ENCODE measurements at regions not wholly inside any gene's neighbourhood (a gene's known extent, or its start where the extent isn't known, plus 50 kb on each side); places are given as distances from the start of the nearest gene placed in this dataset.

- BruUV-seq (replicated peaks) = no TSS peak
- intact Hi-C loops (cut with micrococcal nuclease) = no loop called here
- no peak overlapping the region for H3K27ac Mint-ChIP-seq (ENCODE audit: low read depth, unreplicated experiment)
- H3K4me3 Mint-ChIP-seq (ENCODE audit: unreplicated experiment) = no peak overlapping the region
- ChIA-PET CTCF (interaction anchor here (1.5 to 9.2 kb wide), 2 partner anchors 8 to 161 kb away, joined by 4 to 165 read pairs; no protein-coding TSS in a partner anchor), POLR2A (interaction anchor here (0.7 kb wide), 1 partner anchor 80 kb away, joined by 3 read pairs; no protein-coding TSS in a partner anchor)
- DNase-seq (ENCODE audit: unreplicated experiment) = no peak
- peaks cover 46% of the 10 kb centered on the region for H3K36me3 Mint-ChIP-seq (ENCODE audit: insufficient read depth, unreplicated experiment)
- TF ChIP-seq, protein P1, sequence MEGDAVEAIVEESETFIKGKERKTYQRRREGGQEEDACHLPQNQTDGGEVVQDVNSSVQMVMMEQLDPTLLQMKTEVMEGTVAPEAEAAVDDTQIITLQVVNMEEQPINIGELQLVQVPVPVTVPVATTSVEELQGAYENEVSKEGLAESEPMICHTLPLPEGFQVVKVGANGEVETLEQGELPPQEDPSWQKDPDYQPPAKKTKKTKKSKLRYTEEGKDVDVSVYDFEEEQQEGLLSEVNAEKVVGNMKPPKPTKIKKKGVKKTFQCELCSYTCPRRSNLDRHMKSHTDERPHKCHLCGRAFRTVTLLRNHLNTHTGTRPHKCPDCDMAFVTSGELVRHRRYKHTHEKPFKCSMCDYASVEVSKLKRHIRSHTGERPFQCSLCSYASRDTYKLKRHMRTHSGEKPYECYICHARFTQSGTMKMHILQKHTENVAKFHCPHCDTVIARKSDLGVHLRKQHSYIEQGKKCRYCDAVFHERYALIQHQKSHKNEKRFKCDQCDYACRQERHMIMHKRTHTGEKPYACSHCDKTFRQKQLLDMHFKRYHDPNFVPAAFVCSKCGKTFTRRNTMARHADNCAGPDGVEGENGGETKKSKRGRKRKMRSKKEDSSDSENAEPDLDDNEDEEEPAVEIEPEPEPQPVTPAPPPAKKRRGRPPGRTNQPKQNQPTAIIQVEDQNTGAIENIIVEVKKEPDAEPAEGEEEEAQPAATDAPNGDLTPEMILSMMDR (IDR thresholded peaks at IDR 0.05; ENCODE audit: unreplicated experiment) = no peak
- H3K9me3 Mint-ChIP-seq (ENCODE audit: unreplicated experiment) = no peaks in the 10 kb centered on the region
- H3K27me3 Mint-ChIP-seq (ENCODE audit: insufficient read depth, unreplicated experiment) = no peaks in the 10 kb centered on the region
- peaks cover 27% of the 10 kb centered on the region for H3K4me1 Mint-ChIP-seq (ENCODE audit: insufficient read depth, unreplicated experiment)
Observed at GRCh38 chr17:72565006-72565405, 444.2 kb downstream of the SOX9 start.

- TF ChIP-seq, protein P1 (IDR thresholded peaks at IDR 0.05; ENCODE audit: unreplicated experiment) = no peak
- Mint-ChIP-seq H3K27ac (ENCODE audit: low read depth, unreplicated experiment) (peak overlapping the region; percentile 40), H3K36me3 (ENCODE audit: insufficient read depth, unreplicated experiment) (peaks cover 44% of the 10 kb centered on the region), H3K4me1 (ENCODE audit: insufficient read depth, unreplicated experiment) (peaks cover 20% of the 10 kb centered on the region), H3K4me3 (ENCODE audit: unreplicated experiment) (no peak overlapping the region), H3K27me3 (ENCODE audit: insufficient read depth, unreplicated experiment) (no peaks in the 10 kb centered on the region), H3K9me3 (ENCODE audit: unreplicated experiment) (no peaks in the 10 kb centered on the region)
- intact Hi-C loops (cut with micrococcal nuclease) = no loop called here
- no peak for DNase-seq (ENCODE audit: unreplicated experiment)
- no TSS peak for BruUV-seq (replicated peaks)
- ChIA-PET POLR2A (interaction anchor here (0.7 kb wide), 2 partner anchors 79 to 1593 kb away, joined by 3 read pairs; no protein-coding TSS in a partner anchor), CTCF (interaction anchor here (1.5 kb wide), 1 partner anchor 9 kb away, joined by 4 read pairs; no protein-coding TSS in a partner anchor)
Observed at GRCh38 chr17:72565758-72566157, 444.9 kb downstream of the SOX9 start.

DNA sequence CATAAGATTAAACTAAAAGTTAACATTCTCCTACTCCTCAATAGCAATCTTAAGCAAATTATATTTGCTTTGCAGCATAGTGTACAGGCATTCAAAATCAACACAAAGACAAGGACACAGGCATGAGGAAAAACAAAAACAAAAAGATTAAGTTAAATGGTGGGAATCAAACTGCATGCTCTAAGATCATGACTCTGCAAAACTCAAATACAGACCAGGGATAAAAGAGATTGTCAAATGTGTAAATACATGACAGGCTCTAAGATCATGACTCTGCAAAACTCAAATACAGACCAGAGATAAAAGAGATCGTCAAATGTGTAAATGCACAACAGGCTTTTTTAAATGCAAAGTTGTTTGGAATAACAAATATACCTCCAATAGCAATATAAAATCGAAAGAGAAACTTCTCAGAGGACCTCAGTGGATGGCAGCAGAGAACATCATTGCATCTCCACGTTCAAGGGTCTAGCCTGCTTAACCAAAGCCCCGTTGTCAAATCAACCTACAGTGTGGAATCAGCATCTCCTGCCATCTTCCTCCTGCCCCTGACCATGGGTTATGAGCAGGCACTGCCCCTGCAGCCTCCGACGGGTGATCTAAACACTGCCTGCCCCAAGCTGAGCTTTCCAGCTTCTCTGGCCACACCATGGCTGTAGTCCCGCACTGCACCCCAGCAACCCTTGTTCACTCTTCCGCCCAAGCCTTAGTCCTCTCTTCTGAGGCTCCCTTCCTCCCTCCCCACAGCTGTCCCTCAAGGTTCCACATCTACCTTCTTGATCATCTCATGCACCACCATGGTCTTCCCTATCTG lies 446.1 kb downstream of the SOX9 start:
- DNase-seq (ENCODE audit: unreplicated experiment) = no peak
- ChIA-PET CTCF (interaction anchor here (1.1 kb wide), 1 partner anchor 8 kb away, joined by 3 read pairs; no protein-coding TSS in a partner anchor), POLR2A (interaction anchor here (1.1 kb wide), 1 partner anchor 22 kb away, joined by 3 read pairs; no protein-coding TSS in a partner anchor)
- BruUV-seq (replicated peaks) = no TSS peak
- TF ChIP-seq, protein P1 (IDR thresholded peaks at IDR 0.05; ENCODE audit: unreplicated experiment) = no peak
- Mint-ChIP-seq H3K27me3 (ENCODE audit: insufficient read depth, unreplicated experiment) (no peaks in the 10 kb centered on the region), H3K36me3 (ENCODE audit: insufficient read depth, unreplicated experiment) (peaks cover 40% of the 10 kb centered on the region), H3K27ac (ENCODE audit: low read depth, unreplicated experiment) (peak overlapping the region; percentile 40), H3K4me3 (ENCODE audit: unreplicated experiment) (no peak overlapping the region), H3K9me3 (ENCODE audit: unreplicated experiment) (no peaks in the 10 kb centered on the region), H3K4me1 (ENCODE audit: insufficient read depth, unreplicated experiment) (peaks cover 23% of the 10 kb centered on the region)
- intact Hi-C loops (cut with micrococcal nuclease) = no loop called here

GRCh38 chr17:72567774-72568173 lies 447.0 kb downstream of the SOX9 start:
- Mint-ChIP-seq H3K4me1 (ENCODE audit: insufficient read depth, unreplicated experiment) (peaks cover 32% of the 10 kb centered on the region), H3K36me3 (ENCODE audit: insufficient read depth, unreplicated experiment) (peaks cover 48% of the 10 kb centered on the region), H3K27ac (ENCODE audit: low read depth, unreplicated experiment) (no peak overlapping the region), H3K9me3 (ENCODE audit: unreplicated experiment) (no peaks in the 10 kb centered on the region), H3K27me3 (ENCODE audit: insufficient read depth, unreplicated experiment) (no peaks in the 10 kb centered on the region), H3K4me3 (ENCODE audit: unreplicated experiment) (no peak overlapping the region)
- no TSS peak for BruUV-seq (replicated peaks)
- ChIA-PET POLR2A (interaction anchor here (0.6 to 1.1 kb wide), 2 partner anchors 21 to 410 kb away, joined by 3 read pairs; no protein-coding TSS in a partner anchor), CTCF (interaction anchor here (0.7 to 1.1 kb wide), 2 partner anchors 9 to 27 kb away, joined by 3 read pairs; no protein-coding TSS in a partner anchor)
- TF ChIP-seq, protein P1 (IDR thresholded peaks at IDR 0.05; ENCODE audit: unreplicated experiment) = no peak
- intact Hi-C loops (cut with micrococcal nuclease) = no loop called here
- no peak for DNase-seq (ENCODE audit: unreplicated experiment)
